ENCODE measurements at regions not wholly inside any gene's neighbourhood (a gene's known extent, or its start where the extent isn't known, plus 50 kb on each side); places are given as distances from the start of the nearest gene placed in this dataset.

DNA sequence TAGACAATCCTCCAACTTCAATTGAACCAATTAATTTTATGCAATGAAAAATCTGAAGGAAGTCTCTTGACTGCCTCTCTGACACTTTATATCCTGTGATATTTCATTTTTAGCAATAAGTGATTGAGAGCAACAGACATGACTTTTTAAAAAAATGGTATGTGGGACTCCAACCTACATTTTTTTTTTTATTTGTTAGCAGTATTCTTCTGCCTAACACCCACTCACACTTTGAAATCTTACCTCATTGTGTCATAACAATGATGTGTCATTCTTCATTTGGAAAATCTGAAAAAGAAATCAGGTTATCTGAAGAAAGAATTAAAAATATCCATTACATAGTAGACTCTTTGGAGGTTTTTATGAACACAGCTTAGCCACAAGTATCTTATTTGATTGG, 541.3 kb upstream of the KCNMB2 start:
- TF ChIP-seq POLR2AphosphoS5 (IDR thresholded peaks at IDR 0.05; ENCODE audit: low read depth, low read length): no peak
- TF ChIP-seq TAF1 (IDR thresholded peaks at IDR 0.05; ENCODE audit: borderline replicate concordance, insufficient read depth, low read length): no peak
- TF ChIP-seq SIN3A (IDR thresholded peaks at IDR 0.05; ENCODE audit: borderline replicate concordance, insufficient read depth, low read length): no peak
- TF ChIP-seq, protein P1, sequence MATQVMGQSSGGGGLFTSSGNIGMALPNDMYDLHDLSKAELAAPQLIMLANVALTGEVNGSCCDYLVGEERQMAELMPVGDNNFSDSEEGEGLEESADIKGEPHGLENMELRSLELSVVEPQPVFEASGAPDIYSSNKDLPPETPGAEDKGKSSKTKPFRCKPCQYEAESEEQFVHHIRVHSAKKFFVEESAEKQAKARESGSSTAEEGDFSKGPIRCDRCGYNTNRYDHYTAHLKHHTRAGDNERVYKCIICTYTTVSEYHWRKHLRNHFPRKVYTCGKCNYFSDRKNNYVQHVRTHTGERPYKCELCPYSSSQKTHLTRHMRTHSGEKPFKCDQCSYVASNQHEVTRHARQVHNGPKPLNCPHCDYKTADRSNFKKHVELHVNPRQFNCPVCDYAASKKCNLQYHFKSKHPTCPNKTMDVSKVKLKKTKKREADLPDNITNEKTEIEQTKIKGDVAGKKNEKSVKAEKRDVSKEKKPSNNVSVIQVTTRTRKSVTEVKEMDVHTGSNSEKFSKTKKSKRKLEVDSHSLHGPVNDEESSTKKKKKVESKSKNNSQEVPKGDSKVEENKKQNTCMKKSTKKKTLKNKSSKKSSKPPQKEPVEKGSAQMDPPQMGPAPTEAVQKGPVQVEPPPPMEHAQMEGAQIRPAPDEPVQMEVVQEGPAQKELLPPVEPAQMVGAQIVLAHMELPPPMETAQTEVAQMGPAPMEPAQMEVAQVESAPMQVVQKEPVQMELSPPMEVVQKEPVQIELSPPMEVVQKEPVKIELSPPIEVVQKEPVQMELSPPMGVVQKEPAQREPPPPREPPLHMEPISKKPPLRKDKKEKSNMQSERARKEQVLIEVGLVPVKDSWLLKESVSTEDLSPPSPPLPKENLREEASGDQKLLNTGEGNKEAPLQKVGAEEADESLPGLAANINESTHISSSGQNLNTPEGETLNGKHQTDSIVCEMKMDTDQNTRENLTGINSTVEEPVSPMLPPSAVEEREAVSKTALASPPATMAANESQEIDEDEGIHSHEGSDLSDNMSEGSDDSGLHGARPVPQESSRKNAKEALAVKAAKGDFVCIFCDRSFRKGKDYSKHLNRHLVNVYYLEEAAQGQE (IDR thresholded peaks at IDR 0.05; ENCODE audit: insufficient read depth in 1 of 2, low read depth in 2 of 2, low read length in 2 of 2): no peak
